ENCODE measurements at regions not wholly inside any gene's neighbourhood (a gene's known extent, or its start where the extent isn't known, plus 50 kb on each side); places are given as distances from the start of the nearest gene placed in this dataset.

- Mint-ChIP-seq H3K27me3 (ENCODE audit: low read depth, poor library complexity) (peaks cover 4% of the 10 kb centered on the region), H3K9me3 (peaks cover 23% of the 10 kb centered on the region), H3K4me3 (no peak overlapping the region), H3K4me1 (peaks cover 9% of the 10 kb centered on the region), H3K36me3 (ENCODE audit: low read depth) (no peaks in the 10 kb centered on the region), H3K27ac (no peak overlapping the region)
- TF ChIP-seq, protein P1, sequence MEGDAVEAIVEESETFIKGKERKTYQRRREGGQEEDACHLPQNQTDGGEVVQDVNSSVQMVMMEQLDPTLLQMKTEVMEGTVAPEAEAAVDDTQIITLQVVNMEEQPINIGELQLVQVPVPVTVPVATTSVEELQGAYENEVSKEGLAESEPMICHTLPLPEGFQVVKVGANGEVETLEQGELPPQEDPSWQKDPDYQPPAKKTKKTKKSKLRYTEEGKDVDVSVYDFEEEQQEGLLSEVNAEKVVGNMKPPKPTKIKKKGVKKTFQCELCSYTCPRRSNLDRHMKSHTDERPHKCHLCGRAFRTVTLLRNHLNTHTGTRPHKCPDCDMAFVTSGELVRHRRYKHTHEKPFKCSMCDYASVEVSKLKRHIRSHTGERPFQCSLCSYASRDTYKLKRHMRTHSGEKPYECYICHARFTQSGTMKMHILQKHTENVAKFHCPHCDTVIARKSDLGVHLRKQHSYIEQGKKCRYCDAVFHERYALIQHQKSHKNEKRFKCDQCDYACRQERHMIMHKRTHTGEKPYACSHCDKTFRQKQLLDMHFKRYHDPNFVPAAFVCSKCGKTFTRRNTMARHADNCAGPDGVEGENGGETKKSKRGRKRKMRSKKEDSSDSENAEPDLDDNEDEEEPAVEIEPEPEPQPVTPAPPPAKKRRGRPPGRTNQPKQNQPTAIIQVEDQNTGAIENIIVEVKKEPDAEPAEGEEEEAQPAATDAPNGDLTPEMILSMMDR (IDR thresholded peaks at IDR 0.05): no peak
- no peak for DNase-seq
These were observed 95.7 kb upstream of the OSR1 start for GRCh38 chr2:19454125-19454524.

DNA sequence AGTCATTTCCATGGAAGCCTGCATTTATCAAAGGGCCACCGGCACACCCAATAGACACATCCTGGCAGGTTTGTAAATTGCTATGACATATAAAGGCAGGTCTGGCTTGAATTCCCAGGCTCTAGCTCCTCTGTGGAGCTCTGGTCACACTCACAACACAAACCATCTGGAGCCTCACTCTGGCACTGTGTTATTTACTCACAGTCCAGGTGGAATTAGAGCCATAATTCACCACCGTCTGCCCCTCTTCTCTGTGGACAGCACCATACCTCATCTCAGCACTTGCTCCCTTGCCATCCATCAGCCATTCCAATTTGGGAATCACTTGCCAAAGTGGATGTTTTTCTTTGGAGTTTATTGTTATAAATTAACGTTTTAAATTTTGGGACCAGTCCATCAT lies 84.3 kb upstream of the OSR1 start:
- DNase-seq: no peak
- TF ChIP-seq, protein P1 (IDR thresholded peaks at IDR 0.05): no peak
- Mint-ChIP-seq H3K4me3 (no peak overlapping the region), H3K36me3 (ENCODE audit: low read depth) (peaks cover 16% of the 10 kb centered on the region), H3K9me3 (peaks cover 24% of the 10 kb centered on the region), H3K27me3 (ENCODE audit: low read depth, poor library complexity) (peaks cover 2% of the 10 kb centered on the region), H3K27ac (no peak overlapping the region), H3K4me1 (peaks cover 47% of the 10 kb centered on the region)

- TF ChIP-seq, protein P1 (IDR thresholded peaks at IDR 0.05): no peak
- Mint-ChIP-seq H3K9me3 (peaks cover 8% of the 10 kb centered on the region), H3K4me3 (no peak overlapping the region), H3K27me3 (ENCODE audit: low read depth, poor library complexity) (no peaks in the 10 kb centered on the region), H3K27ac (no peak overlapping the region), H3K36me3 (ENCODE audit: low read depth) (no peaks in the 10 kb centered on the region), H3K4me1 (peaks cover 60% of the 10 kb centered on the region)
- DNase-seq: no peak
These were observed 80.7 kb upstream of the OSR1 start for GRCh38 chr2:19439081-19439480.

DNA sequence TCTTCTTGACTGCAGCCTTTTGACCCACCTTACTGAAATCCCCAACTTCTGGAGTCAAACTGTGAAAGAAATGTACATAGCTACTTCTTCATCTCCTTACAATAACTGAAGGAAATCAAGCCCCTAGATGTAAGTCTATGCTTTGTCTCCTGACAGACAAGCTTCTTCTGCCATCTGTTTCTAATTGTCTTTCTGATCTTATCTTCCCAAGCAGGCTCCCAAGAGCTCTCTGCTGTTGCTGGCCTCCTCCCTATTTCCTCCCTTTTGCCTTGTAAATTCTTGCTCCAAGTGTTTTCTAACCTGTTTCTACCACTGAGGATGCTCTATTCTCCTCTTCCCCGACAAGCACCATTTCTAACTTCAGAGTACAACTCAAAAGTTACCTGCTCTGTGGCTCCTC lies 77.4 kb upstream of the OSR1 start:
- TF ChIP-seq, protein P1 (IDR thresholded peaks at IDR 0.05): no peak
- H3K27me3 Mint-ChIP-seq (ENCODE audit: low read depth, poor library complexity): no peaks in the 10 kb centered on the region

GRCh38 chr2:19434413-19434812 lies 76.0 kb upstream of the OSR1 start:
- TF ChIP-seq, protein P1 (IDR thresholded peaks at IDR 0.05): no peak
- H3K27ac Mint-ChIP-seq: no peak overlapping the region
- no peaks in the 10 kb centered on the region for H3K9me3 Mint-ChIP-seq
- H3K4me1 Mint-ChIP-seq: peaks cover 36% of the 10 kb centered on the region
- no peaks in the 10 kb centered on the region for H3K36me3 Mint-ChIP-seq (ENCODE audit: low read depth)
- H3K27me3 Mint-ChIP-seq (ENCODE audit: low read depth, poor library complexity): no peaks in the 10 kb centered on the region
- H3K4me3 Mint-ChIP-seq: no peak overlapping the region
- DNase-seq: no peak

More for the DNA sequence above, 77.4 kb upstream of the OSR1 start:
- Mint-ChIP-seq H3K27ac (peak overlapping the region; percentile 74), H3K4me3 (no peak overlapping the region), H3K9me3 (no peaks in the 10 kb centered on the region), H3K4me1 (peaks cover 43% of the 10 kb centered on the region), H3K36me3 (ENCODE audit: low read depth) (no peaks in the 10 kb centered on the region)
- no peak for DNase-seq

- Mint-ChIP-seq H3K4me3 (no peak overlapping the region), H3K36me3 (ENCODE audit: low read depth) (no peaks in the 10 kb centered on the region), H3K27ac (no peak overlapping the region), H3K9me3 (no peaks in the 10 kb centered on the region), H3K27me3 (ENCODE audit: low read depth, poor library complexity) (peaks cover 4% of the 10 kb centered on the region), H3K4me1 (peaks cover 23% of the 10 kb centered on the region)
- TF ChIP-seq, protein P1 (IDR thresholded peaks at IDR 0.05): no peak
- no peak for DNase-seq
These were observed 68.5 kb upstream of the OSR1 start for GRCh38 chr2:19426941-19427340.
